ENCODE measurements at regions not wholly inside any gene's neighbourhood (a gene's known extent, or its start where the extent isn't known, plus 50 kb on each side); places are given as distances from the start of the nearest gene placed in this dataset.

DNA sequence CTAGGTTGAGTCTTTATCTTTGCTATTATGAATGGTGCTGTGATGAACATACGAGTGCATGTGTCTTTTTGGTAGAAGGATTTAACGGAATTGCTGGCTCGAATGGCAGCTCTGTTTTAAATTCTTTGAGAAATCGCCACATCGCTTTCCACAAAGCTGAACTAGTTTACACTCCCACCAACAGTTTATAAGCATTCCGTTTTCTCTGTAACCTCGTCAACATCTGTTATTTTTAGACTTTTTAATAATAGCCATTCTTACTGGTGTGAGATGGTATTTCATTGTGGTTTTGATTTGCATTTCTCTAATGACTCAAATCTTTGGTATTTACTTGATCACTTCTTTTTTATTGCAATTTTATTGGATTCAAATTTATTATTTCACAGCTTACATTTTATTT, 117.4 kb upstream of the HDGFL1 start:
- TF ChIP-seq, protein P1, sequence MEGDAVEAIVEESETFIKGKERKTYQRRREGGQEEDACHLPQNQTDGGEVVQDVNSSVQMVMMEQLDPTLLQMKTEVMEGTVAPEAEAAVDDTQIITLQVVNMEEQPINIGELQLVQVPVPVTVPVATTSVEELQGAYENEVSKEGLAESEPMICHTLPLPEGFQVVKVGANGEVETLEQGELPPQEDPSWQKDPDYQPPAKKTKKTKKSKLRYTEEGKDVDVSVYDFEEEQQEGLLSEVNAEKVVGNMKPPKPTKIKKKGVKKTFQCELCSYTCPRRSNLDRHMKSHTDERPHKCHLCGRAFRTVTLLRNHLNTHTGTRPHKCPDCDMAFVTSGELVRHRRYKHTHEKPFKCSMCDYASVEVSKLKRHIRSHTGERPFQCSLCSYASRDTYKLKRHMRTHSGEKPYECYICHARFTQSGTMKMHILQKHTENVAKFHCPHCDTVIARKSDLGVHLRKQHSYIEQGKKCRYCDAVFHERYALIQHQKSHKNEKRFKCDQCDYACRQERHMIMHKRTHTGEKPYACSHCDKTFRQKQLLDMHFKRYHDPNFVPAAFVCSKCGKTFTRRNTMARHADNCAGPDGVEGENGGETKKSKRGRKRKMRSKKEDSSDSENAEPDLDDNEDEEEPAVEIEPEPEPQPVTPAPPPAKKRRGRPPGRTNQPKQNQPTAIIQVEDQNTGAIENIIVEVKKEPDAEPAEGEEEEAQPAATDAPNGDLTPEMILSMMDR (conservative IDR thresholded peaks at IDR 0.05; ENCODE audit: low read depth, low read length): no peak
- DNase-seq (ENCODE audit: low read depth): no peak
- H3K4me3 ChIP-seq (ENCODE audit: low read depth, low read length): no peak overlapping the region

- DNase-seq (ENCODE audit: low read depth): no peak
- no peak overlapping the region for H3K4me3 ChIP-seq (ENCODE audit: low read depth, low read length)
- TF ChIP-seq, protein P1 (conservative IDR thresholded peaks at IDR 0.05; ENCODE audit: low read depth, low read length): no peak
These were observed 114.0 kb upstream of the HDGFL1 start for GRCh38 chr6:22455378-22455777.

GRCh38 chr6:22457996-22458395, 111.4 kb upstream of the HDGFL1 start:
- no peak overlapping the region for H3K4me3 ChIP-seq (ENCODE audit: low read depth, low read length)
- TF ChIP-seq, protein P1 (conservative IDR thresholded peaks at IDR 0.05; ENCODE audit: low read depth, low read length): no peak
- DNase-seq (ENCODE audit: low read depth): no peak

DNA sequence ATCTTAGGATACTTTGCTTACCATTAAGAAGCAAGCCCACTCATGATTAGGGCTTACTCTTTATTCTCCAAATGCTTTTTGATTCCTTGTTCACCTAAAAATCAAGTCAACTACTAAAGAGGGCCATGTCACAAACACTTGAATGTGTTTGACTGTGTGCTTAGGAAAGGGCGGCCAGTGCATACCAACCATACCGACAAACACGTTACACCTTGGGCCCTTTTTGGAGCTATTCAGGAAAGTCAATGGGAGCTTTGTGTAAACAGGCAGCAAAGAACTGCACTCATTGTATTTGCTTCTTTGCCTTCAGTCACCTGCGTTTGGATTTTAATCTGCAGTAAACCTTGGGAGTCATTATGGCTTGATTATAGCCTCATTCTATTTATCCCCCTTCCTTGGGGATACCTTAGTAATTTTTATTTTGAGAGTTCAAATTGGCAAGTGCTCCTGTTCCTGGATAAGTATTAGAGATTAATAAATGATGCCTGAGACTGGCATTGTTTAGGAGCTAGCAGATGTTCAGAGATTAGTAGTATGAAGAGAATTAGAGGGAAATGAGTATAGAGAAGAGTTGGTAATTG, 102.6 kb upstream of the HDGFL1 start:
- DNase-seq (ENCODE audit: low read depth): no peak
- TF ChIP-seq, protein P1 (conservative IDR thresholded peaks at IDR 0.05; ENCODE audit: low read depth, low read length): no peak
- H3K4me3 ChIP-seq (ENCODE audit: low read depth, low read length): no peak overlapping the region

DNA sequence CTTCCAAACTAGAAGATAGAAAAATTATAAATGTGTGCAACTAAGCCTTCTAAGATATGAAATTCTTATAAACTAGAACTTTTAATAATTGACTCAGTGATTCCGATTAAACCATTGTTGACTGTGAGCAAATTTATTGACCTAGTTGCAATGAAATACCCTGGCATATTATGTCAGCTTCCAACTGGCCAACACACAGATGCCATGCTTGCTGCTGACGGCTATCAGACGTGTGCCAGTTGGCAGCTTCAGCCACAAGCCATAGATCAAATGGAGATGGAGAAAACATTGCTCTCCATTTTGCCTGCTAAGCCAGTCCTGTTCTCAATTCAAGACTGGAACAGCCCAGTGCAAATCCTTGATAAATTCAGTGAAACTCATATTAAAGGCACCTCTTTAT, 101.7 kb upstream of the HDGFL1 start:
- no peak for DNase-seq (ENCODE audit: low read depth)
- TF ChIP-seq, protein P1 (conservative IDR thresholded peaks at IDR 0.05; ENCODE audit: low read depth, low read length): no peak
- no peak overlapping the region for H3K4me3 ChIP-seq (ENCODE audit: low read depth, low read length)

DNA sequence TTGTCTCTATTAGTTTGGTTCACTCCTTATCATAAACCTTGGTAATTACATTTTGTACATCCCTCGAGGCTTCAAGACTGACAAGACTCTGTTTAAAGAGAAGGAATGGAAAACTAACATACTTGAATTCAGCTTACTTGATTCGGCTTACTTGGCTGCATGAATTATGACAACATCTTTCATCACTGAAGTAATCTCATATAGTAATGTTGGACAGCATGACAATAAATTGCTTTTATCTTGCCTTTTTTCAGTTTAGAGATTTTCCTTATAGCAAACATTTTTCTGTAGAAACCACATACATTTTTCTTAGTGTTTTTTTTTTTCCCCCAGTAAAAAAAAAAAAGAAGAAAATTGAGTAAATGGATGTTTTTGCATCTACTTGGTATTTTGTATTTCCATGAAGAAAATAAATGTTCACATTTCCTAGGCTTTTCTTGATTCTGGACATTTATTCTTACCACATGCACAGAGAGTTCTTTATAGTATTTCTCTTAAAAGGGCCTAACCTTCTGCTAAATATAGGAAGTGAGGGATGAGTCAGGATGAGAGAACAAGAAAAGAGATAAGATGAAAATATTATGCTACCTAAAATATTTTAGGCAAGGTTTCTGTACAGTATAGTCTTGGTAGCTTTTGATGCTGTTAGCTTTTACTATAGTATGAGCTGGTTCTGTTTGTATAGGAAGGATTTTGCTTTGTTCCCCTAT, 101.0 kb upstream of the HDGFL1 start:
- TF ChIP-seq, protein P1 (conservative IDR thresholded peaks at IDR 0.05; ENCODE audit: low read depth, low read length): no peak
- no peak overlapping the region for H3K4me3 ChIP-seq (ENCODE audit: low read depth, low read length)
- DNase-seq (ENCODE audit: low read depth): no peak

Data from epithelial cell of proximal tubule (primary cell).